ENCODE measurements at regions not wholly inside any gene's neighbourhood (a gene's known extent, or its start where the extent isn't known, plus 50 kb on each side); places are given as distances from the start of the nearest gene placed in this dataset.

DNA sequence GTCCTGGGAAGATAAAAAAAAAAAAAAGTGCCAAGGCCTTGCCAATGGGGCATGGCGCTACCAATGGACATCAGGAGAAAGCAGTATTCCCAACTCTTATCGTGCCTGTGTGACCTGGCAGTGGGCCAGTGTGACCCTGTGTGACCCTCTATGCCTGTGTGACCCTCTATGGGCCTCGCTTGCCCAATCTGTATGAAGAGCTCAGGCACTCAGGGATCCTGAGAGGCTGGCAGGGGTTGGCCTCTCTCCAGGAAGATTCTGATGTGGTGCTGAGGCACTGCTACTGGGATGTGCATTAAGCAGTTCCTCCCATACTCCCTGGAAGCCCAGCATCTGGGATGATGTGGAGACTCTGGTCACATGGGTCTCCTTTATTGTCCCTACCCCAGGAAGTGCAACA is 179.2 kb downstream of the MACROH2A1 start:
- no peak for DNase-seq (ENCODE audit: low read depth, low spot score)

DNA sequence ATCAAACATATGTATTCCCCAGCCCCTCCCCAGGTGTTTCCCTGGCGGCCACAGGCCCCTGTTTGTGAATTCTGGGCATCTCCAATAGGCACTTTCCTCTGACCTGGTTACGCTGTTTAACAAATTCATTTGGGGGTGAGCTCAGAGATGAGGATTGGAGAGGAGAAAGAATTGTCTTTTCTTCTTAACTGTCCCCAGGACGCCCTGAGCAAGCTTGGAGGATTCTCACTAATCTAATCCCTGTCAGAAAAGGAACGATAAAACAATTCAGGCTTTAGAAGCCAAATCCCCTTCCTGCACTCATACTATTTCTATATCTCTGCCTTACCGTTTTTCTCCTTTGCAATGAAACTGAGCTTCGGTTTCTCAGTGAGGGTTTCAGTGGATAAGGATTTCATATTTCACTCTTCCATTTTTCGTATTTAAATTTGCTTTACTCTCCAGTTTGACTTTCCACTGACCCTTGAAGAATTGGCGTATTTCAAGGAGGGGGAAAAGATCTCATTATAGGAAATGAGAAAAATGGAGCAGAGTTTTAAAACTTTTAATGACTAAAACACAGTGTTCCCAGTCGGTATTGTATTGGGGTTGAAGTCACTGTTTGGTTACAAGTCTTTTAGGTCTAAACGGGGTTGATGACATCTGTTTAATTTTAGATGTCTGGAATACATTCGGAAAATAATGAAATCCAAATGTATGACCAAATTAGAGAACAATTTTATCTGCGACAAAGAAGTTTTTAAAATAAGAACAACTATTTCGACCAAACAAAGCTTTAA is 180.1 kb downstream of the MACROH2A1 start:
- DNase-seq (ENCODE audit: low read depth, low spot score): no peak

DNA sequence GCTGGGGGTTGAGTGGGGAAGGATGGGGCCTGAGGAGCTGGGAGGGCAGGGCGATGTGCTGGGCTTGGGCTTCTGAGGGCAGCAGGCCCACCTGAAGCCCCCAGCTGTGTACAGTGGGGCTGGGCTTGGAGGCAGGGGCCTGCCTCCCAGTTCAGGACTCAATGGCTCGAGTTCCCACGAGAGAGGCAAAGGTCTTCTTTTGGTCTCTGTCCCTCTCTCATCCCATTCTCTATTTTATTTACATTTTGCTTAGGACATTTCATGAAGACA is 180.6 kb downstream of the MACROH2A1 start:
- no peak for DNase-seq (ENCODE audit: low read depth, low spot score)

GRCh38 chr5:135217669-135218485 is 181.2 kb downstream of the MACROH2A1 start:
- no peak for DNase-seq (ENCODE audit: low read depth, low spot score)

DNA sequence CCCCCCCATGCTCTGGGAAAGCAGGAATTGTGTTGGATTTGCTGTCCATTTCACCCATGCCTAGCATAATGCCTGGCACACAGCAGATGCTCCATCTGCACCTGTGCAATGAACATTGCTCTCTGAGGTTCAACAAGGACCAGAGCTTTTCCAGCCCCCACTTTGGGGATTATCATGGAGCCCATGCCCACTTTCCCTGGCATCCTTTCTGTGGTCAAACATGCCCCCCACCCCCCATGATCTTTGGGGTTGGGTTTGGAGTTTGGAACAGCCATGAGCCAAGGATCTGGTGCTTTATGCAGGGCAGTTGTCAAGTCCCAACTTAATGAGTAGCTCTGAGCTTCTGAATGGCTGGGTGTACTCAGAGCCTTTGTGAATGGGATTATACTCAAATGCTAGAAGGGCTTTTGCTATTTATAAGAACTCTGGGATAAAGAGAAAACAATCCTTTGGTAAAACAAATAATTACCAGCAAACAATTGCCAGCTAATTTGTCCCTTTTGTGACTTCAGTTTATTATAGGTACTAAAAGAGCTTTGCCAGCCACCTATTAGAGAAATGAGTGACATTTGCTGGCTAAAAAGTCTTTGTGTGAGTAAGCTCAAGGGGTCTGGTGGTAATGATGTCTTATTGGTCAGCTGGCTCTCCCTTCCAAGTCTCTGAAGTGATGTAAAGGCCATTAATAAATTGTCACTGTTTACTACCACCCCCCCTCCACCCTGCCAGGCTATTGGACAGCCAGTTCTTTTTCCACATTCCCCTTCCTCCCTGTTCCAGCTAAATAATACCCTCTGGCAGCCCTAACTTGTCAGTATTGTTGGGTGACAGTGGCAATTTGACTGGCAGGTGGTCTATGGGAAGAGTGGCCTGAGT is 182.3 kb downstream of the MACROH2A1 start:
- DNase-seq (ENCODE audit: low read depth, low spot score): no peak

- DNase-seq (ENCODE audit: low read depth, low spot score): no peak
Measured at GRCh38 chr5:135215617-135216470, 181.8 kb upstream of the PITX1 start.

- DNase-seq (ENCODE audit: low read depth, low spot score): no peak
Measured at GRCh38 chr5:135214897-135215616, 181.0 kb upstream of the PITX1 start.

GRCh38 chr5:135213466-135214239 is 179.6 kb upstream of the PITX1 start:
- no peak for DNase-seq (ENCODE audit: low read depth, low spot score)

GRCh38 chr5:135213027-135213386 is 179.0 kb upstream of the PITX1 start:
- DNase-seq (ENCODE audit: low read depth, low spot score): no peak

DNA sequence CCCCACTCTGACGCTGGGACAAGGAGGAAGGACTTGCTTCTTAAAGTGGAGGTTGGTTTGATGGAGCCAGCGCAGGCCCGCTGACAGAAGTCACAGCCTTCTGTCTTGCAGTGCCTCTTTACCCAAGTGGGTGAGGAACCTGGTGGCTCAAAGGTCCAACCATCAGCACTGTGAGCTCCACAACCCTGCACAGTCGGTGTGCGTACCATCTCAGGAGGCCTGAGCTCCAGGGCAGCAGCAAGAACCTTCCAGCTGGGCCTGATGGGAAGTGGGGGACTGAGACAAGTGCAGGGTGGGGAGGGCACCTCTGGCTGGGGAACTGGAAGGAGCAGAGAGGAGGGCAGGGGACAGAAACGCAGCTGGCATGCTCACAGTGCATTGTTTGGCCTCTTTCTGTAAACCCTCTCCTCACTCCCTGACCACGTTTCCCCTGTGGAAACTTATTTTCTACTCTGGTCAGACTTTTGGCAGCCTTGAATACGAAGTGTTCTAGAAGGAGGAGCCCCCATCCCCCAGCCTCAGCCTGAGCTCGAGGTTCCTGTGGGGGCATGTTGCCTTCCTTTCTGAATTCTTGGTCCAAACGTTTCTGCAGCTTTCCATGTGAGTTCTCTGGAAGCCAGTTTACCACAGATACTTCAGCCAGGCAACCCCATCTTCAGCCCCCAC is 178.5 kb upstream of the PITX1 start:
- DNase-seq (ENCODE audit: low read depth, low spot score): no peak

DNA sequence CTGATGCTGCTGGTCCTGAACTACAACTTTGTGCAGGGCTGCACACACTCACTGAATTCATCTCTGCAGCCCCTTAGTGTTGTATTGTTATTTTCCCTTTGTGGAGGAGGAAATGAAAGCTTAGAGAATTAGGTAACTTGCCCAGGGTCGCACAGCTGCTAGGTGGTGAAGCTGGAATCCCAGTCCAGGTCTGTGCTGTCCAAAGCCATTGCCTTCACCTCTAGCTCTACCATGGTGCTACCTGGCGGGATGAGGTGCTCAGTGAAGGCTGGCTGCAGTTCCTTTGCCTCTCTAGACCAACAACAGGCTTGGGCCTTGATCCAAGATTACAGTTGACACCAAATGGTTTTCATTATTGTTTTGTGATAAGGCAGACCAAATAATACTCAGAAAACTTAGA is 177.8 kb upstream of the PITX1 start:
- DNase-seq (ENCODE audit: low read depth, low spot score): no peak

DNA sequence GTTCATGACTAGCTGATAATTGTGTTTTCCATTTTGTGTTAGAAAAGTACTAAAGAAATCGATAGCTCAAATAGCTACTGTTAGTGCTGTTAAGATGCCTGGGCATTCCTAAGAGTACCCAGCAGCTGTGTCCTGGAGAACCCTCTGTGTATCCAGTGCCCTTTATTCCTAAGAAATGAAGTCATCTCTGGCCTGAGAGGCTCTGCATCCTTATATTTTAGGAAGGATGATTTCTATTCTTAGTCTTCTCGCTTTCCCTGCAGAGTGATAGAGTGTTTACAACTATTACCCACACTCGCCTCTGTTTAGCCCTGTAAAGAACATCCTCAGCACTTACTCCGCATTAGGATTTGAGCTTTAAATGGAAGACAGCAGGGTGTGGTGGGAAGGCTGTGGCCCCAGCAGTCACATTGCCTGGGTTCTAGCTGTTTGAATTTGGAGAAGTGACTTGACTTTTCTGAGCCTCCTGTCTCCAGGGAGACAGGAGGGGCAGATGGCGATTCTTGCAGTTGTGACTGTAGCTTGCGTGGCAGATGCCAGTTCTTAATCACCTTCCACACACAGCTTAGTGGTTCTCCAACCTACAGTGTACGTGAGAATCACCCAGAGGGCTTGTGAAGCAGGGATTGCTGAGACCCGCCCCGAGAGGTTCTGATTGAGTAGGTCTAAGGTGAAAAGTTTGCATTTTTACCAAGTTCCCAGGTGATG is 177.2 kb upstream of the PITX1 start:
- DNase-seq (ENCODE audit: low read depth, low spot score): no peak

GRCh38 chr5:135210286-135211055 is 176.4 kb upstream of the PITX1 start:
- no peak for DNase-seq (ENCODE audit: low read depth, low spot score)

GRCh38 chr5:135208903-135209721 is 175.1 kb upstream of the PITX1 start:
- peak; percentile 83 for DNase-seq (ENCODE audit: low read depth, low spot score)

GRCh38 chr5:135208555-135208902 is 174.5 kb upstream of the PITX1 start:
- DNase-seq (ENCODE audit: low read depth, low spot score): no peak

DNA sequence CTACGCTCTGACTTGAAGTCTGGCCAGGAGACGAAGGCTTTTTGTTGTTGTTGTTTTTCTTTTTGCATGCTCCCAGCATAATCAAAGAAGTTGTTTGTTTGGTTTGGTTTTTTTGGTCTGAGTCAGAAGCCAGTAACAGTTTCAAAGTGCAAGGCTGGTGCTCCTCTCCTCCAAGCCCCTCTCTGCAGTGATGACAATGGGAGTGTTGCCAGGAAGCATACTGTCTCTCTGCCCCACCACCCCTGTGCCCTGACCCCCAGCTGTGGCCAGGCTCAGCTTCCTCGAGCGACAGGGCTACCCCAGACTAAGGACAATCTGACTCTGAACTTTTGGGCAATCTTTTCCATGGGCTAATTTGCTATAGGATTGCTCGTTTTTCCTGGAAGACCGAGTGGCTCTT is 173.8 kb upstream of the PITX1 start:
- no peak for DNase-seq (ENCODE audit: low read depth, low spot score)

DNA sequence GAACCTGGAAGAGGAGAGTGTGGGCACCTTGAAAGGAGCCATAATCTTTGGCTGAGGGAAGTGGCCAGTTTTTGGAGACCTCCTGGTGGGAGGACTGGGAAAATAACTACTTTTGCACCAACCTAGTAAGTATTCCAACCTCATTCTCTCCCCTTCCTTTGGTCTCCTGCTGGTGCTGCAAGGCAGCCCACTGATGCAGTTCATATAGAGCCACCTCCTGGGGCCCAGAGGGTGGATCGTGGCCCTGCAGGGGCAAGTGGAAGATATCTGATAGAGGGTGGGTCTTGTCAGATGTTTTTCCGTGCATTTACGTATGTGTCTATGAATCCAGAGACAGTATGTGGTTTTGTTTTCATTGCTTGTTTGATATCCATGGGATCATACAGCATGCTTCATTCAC is 172.8 kb upstream of the PITX1 start:
- no peak for DNase-seq (ENCODE audit: low read depth, low spot score)

All from smooth muscle cell of the brain vasculature (primary cell).